LHCN-M2 (cell line): ENCODE measurements at regions not wholly inside any gene's neighbourhood (a gene's known extent, or its start where the extent isn't known, plus 50 kb on each side); places are given as distances from the start of the nearest gene placed in this dataset.

Experiments used
- DNase-seq: peaks from one replicate; pipeline ENCODE4 v3.0.0-alpha.2; 2012; ENCODE audit warnings: low read depth

DNA sequence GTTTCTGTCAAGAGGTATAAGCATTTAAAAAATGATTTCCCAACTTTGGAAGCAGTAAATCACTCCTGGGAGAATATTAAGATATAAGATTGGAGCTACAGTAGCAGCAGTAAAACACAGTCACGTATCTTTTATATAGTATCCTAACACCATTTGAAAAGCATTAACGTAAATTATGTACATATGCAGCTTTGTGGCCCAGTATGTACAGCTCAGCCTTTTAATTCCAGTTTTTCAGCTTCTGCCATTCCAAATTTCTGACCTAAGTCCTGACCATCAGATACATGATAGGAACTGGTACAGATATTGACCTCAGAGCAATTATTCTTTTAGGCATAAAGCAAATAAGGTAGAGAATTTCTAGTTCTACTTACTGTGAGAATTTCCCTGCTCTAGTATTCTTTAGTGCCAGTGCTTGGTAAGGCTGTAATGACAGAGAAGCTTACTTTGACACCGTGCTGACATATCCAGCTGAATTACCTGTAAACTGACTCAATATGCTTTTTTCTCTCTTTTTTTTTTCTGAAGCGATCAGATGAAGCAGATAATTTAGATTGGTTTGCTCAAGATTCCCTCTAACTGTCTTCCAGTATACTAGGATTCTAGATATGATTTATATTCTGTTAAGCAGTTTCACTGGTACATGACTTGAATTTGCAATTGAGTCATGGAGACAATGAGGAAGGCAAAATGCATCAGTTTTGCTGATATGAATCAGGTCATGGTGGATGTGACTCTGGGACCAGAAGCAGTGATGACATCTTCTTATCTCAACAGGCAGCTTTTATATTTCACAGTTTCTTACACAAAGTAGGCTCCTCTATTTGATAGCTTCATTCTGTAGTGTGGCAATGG lies 703.6 kb downstream of the SLITRK6 start:
- DNase-seq, result no peak

DNA sequence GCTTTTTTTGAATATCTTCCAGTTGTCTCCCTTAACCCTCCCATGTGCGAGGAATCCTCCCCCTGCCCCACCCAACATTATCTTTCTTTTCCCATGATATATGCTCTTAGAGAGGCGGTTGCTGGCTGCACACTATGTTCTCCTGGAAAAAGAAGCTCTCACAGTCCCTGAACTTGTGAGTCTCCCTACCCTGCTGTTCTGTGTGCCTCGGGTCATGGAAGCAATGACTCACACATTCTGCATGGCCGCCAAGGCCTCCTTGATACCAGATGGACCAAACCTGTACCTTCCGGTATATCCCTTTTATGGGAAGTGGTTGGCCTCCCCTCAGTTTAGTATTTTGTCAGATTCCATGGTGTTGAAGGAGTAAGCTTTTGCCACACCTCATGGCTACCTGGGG lies 705.4 kb downstream of the SLITRK6 start:
- no peak for DNase-seq

DNA sequence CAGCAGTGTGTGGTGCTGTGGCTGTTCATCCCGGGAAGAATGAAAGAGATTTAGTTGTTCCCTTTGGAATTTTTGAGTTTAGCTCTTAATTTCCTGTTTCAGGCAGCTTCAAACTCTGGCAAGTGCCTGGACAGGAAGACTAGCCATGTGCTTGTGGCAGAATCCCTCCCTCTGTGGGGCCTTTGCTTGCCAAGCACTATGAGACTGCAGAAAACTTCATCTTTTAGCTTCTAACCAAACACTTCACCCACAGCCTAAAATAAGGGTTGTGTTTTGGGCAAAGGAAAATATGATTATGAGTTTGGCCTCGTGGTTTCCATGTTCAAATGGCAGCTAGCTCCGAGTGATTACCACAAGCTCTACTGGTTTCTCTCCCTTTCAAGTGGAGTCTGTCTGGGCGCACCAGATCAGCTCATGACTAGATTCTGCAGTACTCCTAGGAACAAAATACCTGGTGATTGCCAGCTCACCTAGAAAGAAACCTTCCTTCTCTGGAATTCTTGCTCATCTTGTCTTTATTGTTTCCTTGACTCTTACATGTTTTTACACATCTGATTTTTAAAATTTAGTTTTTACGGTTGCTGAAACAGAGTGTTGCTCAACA lies 707.5 kb downstream of the SLITRK6 start:
- DNase-seq, result no peak

DNA sequence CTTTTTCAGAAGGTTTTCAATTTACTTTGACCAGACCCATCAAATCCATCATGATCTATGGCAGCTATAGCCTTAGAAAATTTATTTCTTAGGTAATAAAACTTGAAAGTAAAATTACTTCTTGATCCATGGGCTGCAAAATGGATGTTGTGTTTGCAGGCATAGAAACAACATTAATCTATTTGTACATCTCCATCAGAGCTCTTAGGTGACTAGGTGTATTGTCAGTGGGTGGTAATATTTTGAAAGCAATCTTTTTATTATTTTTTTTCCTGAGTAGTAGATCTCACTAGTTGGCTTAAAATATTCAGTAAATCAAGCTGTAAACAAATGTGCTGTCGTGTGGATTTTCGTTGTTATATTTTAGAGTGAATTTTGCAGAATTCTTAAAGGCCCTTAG lies 710.0 kb downstream of the SLITRK6 start:
- no peak for DNase-seq

DNA sequence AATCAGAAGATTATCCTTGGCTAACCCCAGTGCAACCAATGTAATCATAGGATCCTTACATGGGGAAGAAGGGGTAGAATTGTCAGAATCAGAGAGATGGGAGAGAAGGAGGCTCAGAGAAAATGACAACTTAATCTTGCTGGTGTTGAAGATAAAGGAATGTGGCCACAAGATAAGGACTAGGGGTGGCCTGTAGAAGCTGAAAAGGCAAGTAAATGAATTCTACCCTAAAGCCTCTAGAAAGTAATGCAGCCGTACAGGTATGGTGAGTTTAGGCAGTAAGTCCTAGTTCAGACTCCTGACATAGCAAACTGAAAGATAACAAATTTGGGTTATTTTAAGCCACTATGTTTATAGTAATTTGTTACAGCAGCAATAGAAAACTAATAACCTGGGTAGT lies 718.5 kb downstream of the SLITRK6 start:
- DNase-seq, result no peak

DNA sequence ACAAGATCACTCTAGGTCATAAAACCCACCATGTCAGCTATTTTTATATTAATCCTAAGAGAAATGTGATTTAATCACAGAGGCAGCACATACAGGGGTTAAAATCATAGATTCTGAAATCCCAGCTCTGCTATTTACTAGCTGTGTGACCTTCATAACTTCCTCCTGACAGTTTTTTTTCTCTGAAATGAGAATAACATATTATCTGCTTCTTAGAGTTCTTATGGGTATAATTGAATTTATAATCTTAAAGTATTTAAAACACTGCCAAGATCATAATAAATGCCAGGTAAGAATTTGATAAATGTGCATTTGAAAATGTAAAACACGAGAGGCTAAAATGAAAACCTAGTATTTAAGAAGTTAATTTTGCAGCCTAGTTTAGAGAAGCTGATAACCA lies 722.9 kb downstream of the SLITRK6 start:
- DNase-seq, result no peak

DNA sequence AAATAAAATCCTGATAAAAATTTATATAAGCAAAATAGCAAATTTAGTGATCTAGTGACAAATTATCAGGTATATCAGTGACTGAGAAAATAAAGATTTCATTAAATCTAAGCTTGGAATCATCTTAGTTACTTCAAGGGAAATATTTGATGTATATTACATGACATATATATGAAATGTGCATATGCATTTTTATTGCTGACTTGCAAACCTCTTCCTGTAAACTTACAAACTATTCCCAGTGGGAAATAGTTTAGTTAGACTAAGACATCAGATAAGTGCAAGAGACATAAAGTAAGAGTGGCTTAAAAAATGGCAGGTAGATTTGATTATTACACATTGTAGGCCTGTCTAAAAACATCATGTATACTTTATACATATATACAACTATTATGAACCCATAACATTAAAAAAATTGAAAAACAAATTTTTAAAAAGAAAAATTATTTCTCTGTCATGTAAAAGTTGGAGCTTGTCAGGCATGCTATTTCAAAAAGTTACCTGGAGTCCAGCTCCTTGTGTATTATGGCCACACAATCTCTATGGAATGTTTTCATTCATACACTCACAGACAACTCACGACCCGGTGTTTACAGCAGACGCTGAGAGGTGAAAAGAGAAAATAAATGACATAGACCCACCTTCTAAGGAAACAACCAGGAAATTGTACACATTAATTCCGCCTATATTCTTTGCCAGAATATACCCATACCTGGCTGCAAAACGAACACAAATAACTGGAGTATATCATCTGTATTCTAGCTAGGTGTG lies 724.5 kb downstream of the SLITRK6 start:
- no peak for DNase-seq

DNA sequence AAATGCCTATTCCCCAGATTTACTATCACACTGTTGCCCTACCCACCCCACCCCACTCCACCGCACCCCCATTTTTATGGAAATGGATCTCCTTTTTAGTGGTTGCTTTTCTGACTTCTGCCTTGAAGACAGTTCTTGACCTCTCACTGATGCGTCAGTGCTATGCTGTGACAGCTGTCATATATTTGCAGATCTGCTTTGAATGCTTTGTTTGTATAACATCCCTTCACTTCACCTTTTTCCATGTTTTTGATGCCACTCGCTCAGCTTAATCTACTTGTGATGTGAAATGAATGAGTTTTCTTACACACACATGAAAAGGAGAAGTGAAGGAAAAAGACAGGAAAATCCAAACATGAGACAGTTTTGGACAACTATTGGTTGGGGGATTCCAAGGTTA lies 731.0 kb downstream of the SLITRK6 start:
- DNase-seq, result no peak

DNA sequence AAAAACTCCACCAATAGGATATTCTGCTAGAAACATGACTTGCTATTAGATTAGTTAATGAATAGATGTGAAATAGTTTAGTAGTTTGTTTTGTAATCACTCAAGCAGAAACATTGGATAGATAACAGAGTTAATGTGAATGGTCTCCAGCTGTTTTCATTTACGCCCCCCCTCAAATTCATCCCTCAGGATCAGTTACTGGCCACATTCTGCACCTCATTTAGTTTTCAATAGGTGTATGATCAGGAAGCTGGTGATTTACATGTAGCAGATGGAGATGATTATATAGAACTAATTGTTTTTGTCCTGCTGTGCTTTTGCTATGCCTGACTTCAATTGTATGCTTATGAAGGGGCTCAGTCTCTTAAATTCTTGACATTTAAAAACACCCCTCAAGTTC lies 759.0 kb downstream of the SLITRK6 start:
- DNase-seq, result no peak

DNA sequence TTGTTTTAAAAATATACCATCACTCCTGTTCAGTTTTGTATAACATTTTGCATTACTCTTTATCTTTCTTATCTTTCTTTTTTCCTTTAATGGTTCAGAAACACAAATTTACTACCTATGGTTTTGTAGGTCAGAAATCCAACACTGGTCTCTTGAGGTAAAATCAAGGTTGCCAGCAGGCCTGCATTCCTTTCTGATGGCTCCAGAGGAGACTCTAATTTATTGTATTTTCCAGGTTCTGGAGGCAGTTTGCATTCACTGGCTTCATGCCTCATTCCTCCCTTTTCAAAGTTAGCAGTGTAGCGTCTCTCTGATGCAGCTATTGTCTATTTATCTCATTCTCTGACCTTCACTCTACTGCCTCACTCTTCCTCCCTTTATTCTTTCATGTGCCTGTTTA lies 767.4 kb downstream of the SLITRK6 start:
- DNase-seq, result no peak

DNA sequence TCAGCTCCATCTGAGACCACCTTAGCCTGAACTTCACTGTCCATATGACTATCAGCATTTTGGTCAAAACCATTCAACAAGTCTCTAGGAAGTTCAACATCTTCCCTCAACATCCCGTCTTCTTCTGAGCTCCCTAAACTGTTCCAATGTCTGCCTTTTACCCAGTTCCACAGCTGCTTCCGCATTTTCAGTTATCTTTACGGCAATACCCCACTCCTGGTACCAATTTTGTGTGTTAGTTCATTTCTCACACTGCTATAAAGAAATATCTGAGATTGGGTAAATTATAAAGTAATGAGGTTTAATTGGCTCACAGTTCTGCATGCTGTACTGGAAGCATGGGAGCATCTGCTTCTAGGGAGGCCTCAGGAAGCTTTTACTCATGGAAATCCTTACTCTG lies 771.2 kb downstream of the SLITRK6 start:
- no peak for DNase-seq

DNA sequence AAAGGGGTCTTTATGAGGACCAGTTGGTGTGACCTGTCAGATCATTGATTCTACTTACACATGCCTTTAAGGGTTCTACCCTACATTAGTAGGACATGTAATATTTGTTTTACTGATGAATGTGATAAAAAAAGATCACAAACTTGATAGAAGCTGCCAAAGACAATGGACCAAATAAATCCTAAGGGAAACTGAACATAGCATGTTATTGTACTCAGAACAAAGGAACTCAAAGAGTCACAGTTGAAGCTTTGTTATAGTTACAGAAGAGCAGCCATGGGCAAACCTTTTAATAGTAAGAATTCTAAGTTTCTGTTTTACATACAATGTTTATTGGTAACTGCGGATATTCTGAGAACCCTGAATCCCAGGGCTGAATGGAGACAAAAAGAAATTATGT lies 780.1 kb downstream of the SLITRK6 start:
- no peak for DNase-seq

DNA sequence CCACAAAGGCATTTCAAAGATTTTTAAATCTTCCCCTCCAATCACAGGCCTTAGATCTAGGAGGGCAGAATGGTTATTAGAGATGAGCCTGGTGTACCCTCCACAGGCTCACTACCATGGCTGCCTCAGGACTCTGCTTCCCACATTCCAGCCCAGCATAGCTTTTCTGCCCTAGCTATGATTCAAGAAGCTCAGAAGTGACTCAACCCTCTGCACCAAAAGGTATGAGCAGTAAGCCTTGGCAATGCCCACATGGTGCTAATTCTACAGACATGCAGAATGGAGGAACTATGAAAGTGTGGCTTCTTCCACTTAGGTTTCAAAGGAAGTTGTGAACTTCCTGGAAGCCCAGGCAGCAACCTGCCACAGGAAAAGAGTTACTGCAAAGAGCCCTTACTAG lies 786.2 kb downstream of the SLITRK6 start:
- DNase-seq, result no peak

DNA sequence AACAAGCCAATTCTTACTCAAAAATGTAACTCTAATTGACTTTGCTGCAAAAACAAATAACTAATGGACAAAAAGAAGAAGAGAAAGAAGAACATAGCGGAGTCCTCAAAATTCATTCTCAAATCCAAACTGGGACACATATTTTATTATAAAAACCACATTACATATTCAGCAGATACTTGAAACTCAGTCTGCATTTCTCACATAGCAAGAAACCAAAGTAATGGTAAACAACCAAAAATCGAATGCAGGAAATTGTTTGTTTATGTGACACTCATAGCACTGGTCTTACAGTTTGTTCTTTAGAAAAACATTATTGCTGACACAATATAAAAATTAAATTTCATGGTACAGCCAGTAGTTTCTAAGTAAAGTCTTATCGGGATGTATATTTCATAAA lies 789.8 kb downstream of the SLITRK6 start:
- DNase-seq, result no peak

DNA sequence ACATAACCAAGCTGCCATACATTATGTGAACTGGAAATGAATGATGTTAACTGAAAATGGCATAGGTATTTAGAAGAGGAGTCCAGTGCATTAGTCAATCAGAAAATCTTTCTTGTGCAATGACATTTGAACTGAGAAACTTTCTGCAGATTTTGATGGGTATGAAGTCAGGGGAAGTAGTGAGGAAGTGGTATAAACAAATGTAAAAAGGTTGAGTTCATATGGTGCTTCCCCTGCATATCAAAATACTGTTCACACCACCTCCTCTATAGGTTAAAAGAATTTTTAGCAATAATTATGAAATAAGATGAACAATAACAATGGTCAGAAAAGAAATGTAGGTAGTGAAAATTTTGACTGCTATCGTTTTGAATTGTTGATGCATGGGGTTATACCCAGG lies 800.0 kb downstream of the SLITRK6 start:
- no peak for DNase-seq

DNA sequence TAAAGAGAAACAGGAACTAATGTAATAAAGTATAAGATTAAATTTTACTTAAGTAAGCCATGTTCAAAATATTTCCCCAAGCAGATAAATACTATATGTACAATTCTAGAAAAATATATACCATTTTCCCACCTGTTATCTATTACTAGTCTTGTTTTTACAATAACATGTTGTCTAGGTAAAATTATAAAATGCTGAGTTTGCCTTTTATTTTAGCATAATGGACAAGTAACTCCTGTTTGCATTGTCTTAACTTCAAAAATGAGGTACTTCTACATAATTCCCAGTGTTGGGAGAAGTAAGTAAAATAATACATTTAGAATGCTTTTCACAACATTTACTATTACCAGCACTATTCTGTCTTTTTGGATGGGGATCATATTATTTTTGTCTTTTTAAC lies 800.5 kb downstream of the SLITRK6 start:
- no peak for DNase-seq

DNA sequence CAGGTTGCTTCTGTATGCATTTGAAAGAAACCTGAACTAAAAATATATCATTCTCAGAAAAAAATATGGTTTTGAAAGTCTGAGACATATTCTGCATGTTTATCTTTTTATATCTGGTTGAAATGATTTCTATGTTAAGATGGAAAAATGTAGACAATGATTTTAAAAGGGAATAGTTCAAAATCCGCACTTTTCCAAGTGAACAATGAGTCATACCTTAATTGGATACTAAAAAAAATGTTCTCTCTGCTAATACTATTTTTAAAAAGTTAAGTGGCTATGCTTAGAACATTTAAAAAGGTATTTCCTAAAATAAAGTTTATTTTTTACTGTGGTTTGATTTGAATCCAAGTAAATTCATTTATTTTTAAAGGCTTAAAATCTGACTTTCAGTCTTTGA lies 801.4 kb downstream of the SLITRK6 start:
- DNase-seq, result no peak

DNA sequence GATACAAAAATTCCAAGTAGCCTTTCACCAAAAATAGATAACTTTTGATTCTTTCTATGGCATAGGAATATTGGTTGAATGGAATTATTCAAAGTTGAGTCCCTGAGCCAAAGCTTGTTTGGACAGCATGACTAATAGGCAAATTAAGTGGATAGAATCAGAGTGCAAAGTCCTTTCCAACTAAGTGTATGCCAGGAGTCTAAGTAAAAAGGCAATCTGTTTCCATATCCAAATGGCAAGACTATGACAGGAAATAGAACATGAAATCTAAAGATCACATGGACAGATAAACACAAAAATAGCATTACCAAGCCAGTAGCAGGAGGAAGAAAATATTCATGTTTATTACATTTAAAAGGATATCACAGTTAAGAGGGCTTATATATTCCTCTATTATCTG lies 804.6 kb downstream of the SLITRK6 start:
- DNase-seq, result no peak

DNA sequence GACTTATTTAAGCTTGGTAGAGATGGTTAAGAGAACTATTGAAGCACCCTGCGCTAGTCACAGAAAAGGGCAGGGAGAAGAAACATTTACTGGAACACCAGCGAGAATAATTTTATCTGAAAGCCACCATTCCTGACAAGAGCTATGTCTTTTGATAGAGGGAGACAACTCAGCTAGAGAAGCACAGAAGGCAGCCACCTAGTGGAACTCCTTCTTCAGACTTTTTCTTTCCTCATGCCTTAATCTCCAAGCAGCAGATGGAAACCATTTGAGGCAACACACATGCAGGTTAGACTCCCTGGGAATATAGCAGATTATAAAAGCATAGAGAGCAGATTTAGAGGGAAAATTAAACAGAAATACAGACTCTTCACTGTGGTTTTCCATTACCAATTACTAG lies 813.4 kb downstream of the SLITRK6 start:
- DNase-seq, result no peak

DNA sequence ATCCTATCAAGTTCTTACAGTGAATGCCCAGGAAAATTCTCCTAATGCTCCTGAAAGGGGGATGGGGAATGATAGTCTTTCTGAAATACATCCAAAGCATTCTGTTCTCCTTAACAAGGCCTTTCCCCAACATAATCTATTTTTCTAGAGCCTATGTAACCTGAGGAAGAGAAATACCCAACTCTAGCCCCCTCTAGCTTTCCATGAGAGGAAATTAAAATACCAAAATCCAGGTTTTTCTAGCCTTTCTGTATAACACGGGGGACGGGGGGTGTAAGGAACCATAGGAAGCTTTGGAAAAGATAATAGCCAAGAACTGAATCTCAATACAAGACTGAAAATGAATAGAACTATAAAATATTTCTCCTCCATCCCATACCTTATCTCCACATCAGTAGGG lies 815.9 kb downstream of the SLITRK6 start:
- DNase-seq, result no peak

DNA sequence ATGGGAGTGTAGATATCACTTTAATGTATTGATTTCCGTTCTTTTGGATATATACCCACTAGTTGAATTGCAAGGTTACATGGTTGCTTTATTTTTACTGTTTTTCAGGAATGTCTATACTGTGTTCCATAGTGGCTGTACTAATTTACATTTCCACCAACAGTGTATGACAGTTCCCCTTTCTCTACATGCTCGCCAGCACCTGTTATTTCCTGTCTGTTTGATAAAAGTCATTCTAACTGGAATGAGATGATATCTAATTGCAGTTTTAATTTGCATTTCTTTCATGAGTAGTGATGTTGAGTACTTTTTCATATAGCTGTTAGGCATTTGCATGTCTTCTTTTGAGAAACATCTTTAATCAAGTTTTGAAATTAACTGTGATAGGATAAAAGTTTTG lies 818.6 kb downstream of the SLITRK6 start:
- DNase-seq, result no peak

DNA sequence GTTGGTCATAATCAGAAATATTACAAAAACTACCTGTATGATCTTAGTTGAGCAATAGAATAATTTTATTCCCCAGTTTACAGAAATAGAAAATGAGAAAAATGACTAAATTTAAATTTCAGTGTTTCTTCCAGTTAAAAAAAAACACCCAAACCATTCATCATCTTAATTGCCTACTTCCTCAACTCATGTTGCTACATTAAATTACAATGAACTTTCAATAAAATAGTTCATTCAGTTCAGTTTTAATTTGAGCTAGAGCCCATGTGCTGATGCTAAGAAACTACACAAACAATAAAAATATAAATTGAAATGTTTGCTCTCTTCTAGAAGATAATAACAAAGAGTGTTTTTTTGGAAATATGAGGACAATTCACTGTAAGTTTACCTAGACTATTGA lies 820.4 kb downstream of the SLITRK6 start:
- DNase-seq, result no peak

DNA sequence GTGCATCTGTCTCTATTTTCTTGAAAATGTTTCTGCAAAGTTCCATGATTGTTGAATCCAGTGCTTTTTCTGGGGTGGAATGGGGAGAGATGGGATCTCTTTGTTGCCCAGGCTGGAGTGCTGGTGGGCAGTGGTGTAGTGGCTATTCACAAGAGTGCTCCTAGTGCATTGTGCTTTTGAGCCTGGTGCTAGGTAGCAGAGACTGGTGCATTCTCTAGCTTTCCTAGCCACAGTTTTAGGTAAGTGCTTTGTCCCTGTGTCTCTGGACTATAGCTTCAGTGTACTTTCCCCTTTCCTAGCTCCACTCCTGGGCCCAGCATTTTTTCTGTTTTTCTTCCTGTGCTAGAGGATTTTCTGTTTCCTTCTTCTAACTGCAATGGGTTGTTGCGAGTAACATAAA lies 825.6 kb downstream of the SLITRK6 start:
- no peak for DNase-seq
